GM23338 (cell line): ENCODE measurements at regions not wholly inside any gene's neighbourhood (a gene's known extent, or its start where the extent isn't known, plus 50 kb on each side); places are given as distances from the start of the nearest gene placed in this dataset.

Experiments used
- ATAC-seq: fragments of 200-7000 bp; cut with Tn5 transposase; 3 replicates; pipeline ENCODE4 v1.9.1; 2020
- DNase-seq: peaks from one replicate; pipeline ENCODE4 v3.0.0-alpha.2; 2015; ENCODE audit warnings: low spot score
- H2AFZ ChIP-seq: fragments of 200-600 bp; sonication (generic); 2 replicates; pipeline ENCODE4 v1.8.0; 2016; ENCODE audit warnings: antibody characterized with exemption, mild to moderate bottlenecking, moderate library complexity
- H3F3A ChIP-seq: fragments of 200-600 bp; sonication (generic); replicated peaks from 2 replicates; pipeline ENCODE4 v1.8.0; 2017; ENCODE audit warnings: antibody characterized with exemption, mixed run types, low read depth
- H3K27ac ChIP-seq: fragments of 200-600 bp; sonication (generic); 2 replicates; pipeline ENCODE4 v1.6.1; 2016; ENCODE audit warnings: low read depth
- H3K27me3 ChIP-seq: fragments of 200-600 bp; sonication (generic); 2 replicates; pipeline ENCODE4 v1.8.0; 2016; ENCODE audit warnings: mild to moderate bottlenecking, mixed run types, moderate library complexity; ENCODE audit not compliant: insufficient read depth
- H3K36me3 ChIP-seq: fragments of 200-600 bp; sonication (generic); 2 replicates; pipeline ENCODE4 v1.8.0; 2016; ENCODE audit warnings: mild to moderate bottlenecking; ENCODE audit not compliant: insufficient read depth
- H3K4me1 ChIP-seq: fragments of 200-600 bp; sonication (generic); 2 replicates; pipeline ENCODE4 v1.8.0; 2016; ENCODE audit warnings: mild to moderate bottlenecking, moderate library complexity; ENCODE audit not compliant: insufficient read depth
- H3K4me2 ChIP-seq: fragments of 200-600 bp; sonication (generic); 2 replicates; pipeline ENCODE4 v1.7.1; 2017; ENCODE audit warnings: mixed run types
- H3K4me3 ChIP-seq: fragments of 200-600 bp; sonication (generic); 2 replicates; pipeline ENCODE4 v1.6.1; 2016; ENCODE audit warnings: mixed run types
- H3K79me2 ChIP-seq: fragments of 200-600 bp; sonication (generic); replicated peaks from 2 replicates; pipeline ENCODE4 v1.8.0; 2017; ENCODE audit warnings: mild to moderate bottlenecking; ENCODE audit not compliant: insufficient read depth
- H3K9me2 ChIP-seq: fragments of 200-600 bp; sonication (generic); 2 replicates; pipeline ENCODE4 v1.8.0; 2017; ENCODE audit not compliant: insufficient read depth
- H4K20me1 ChIP-seq: fragments of 200-600 bp; sonication (generic); replicated peaks from 2 replicates; pipeline ENCODE4 v1.8.0; 2017; ENCODE audit warnings: mild to moderate bottlenecking; ENCODE audit not compliant: insufficient read depth
- H3K27ac Mint-ChIP-seq: 2 replicates; pipeline ENCODE4 v1.8.0; 2020; ENCODE audit warnings: inconsistent platforms, mild to moderate bottlenecking, moderate library complexity, mixed read lengths
- H3K27me3 Mint-ChIP-seq: 3 replicates; pipeline ENCODE4 v1.8.0; 2022; ENCODE audit warnings: low read depth, mild to moderate bottlenecking, moderate library complexity, mixed read lengths, inconsistent platforms; ENCODE audit not compliant: insufficient read depth, poor library complexity
- H3K36me3 Mint-ChIP-seq: 3 replicates; pipeline ENCODE4 v1.8.0; 2021; ENCODE audit warnings: low read depth, mild to moderate bottlenecking, inconsistent platforms, moderate library complexity, mixed read lengths
- H3K4me1 Mint-ChIP-seq: 3 replicates; pipeline ENCODE4 v1.8.0; 2020; ENCODE audit warnings: mild to moderate bottlenecking, inconsistent platforms, mixed read lengths
- H3K4me3 Mint-ChIP-seq: 3 replicates; pipeline ENCODE4 v1.8.0; 2021; ENCODE audit warnings: moderate library complexity, mild to moderate bottlenecking, inconsistent platforms, mixed read lengths
- H3K9me3 Mint-ChIP-seq: 3 replicates; pipeline ENCODE4 v1.8.0; 2020; ENCODE audit warnings: moderate library complexity, mild to moderate bottlenecking, inconsistent platforms, mixed read lengths
- EZH2 ChIP-seq: fragments of 200-600 bp; sonication (generic); IDR thresholded peaks from one replicate; pipeline ENCODE4 v1.8.0; 2017; ENCODE audit warnings: antibody characterized with exemption, mild to moderate bottlenecking, low read depth; ENCODE audit not compliant: unreplicated experiment
- REST ChIP-seq: IDR thresholded peaks from one replicate; pipeline ENCODE4 v1.6.1; 2018; ENCODE audit warnings: antibody characterized with exemption; ENCODE audit not compliant: unreplicated experiment
- STAT1 ChIP-seq: IDR thresholded peaks from one replicate; pipeline ENCODE4 v1.6.1; 2016; ENCODE audit warnings: antibody characterized with exemption; ENCODE audit not compliant: unreplicated experiment
- ZNF114 ChIP-seq: fragments of 250-450 bp; sonication (Bioruptor Pico); IDR thresholded peaks from 2 replicates; pipeline ENCODE4 v1.5.0; 2020; ENCODE audit warnings: mild to moderate bottlenecking, moderate library complexity
- ZNF331 ChIP-seq: fragments of 250-450 bp; sonication (Bioruptor Pico); IDR thresholded peaks from 2 replicates; pipeline ENCODE4 v1.5.0; 2020; ENCODE audit warnings: low read depth, mild to moderate bottlenecking, moderate library complexity

- peaks cover 24% of the 10 kb centered on the region for H3K4me1 Mint-ChIP-seq
- H3K79me2 ChIP-seq = no peaks in the 10 kb centered on the region
- H3K4me3 ChIP-seq = no peak overlapping the region
- TF ChIP-seq EZH2 = no peak
- peaks cover 9% of the 10 kb centered on the region for H3K4me1 ChIP-seq
- no peak; the same call in 2 of the 3 replicates for ATAC-seq
- H3K9me3 Mint-ChIP-seq = no peaks in the 10 kb centered on the region; the same call in 2 of the 3 replicates
- H3K27me3 Mint-ChIP-seq = peaks cover 8% of the 10 kb centered on the region
- no peaks in the 10 kb centered on the region; the same call in 1 of the 2 replicates for H3K9me2 ChIP-seq
- no peak overlapping the region; the same call in 1 of the 2 replicates for H3K27ac ChIP-seq
- no peak for DNase-seq
- H3K36me3 ChIP-seq = no peaks in the 10 kb centered on the region
- H3K4me2 ChIP-seq = peak overlapping the region; percentile 38; the same call in 1 of the 2 replicates
- H3K4me3 Mint-ChIP-seq = no peak overlapping the region
- H3K27ac Mint-ChIP-seq = no peak overlapping the region
- no peaks in the 10 kb centered on the region for H3F3A ChIP-seq
- H4K20me1 ChIP-seq = no peaks in the 10 kb centered on the region
- no peaks in the 10 kb centered on the region for H3K36me3 Mint-ChIP-seq
- H3K27me3 ChIP-seq = no peaks in the 10 kb centered on the region
- H2AFZ ChIP-seq = no peak overlapping the region
Observed at GRCh38 chr11:130600616-130601015, 152.2 kb downstream of the ADAMTS15 start.

GRCh38 chr11:130601141-130601540, 152.7 kb downstream of the ADAMTS15 start:
- no peaks in the 10 kb centered on the region for H3F3A ChIP-seq
- H3K4me1 ChIP-seq = peaks cover 9% of the 10 kb centered on the region
- Mint-ChIP-seq H3K4me1 (peaks cover 24% of the 10 kb centered on the region), H3K4me3 (no peak overlapping the region), H3K27ac (no peak overlapping the region), H3K9me3 (no peaks in the 10 kb centered on the region; the same call in 2 of the 3 replicates), H3K27me3 (peaks cover 8% of the 10 kb centered on the region), H3K36me3 (no peaks in the 10 kb centered on the region)
- H4K20me1 ChIP-seq = no peaks in the 10 kb centered on the region
- H3K36me3 ChIP-seq = no peaks in the 10 kb centered on the region
- H3K4me3 ChIP-seq = no peak overlapping the region
- peak overlapping the region; percentile 38; the same call in 1 of the 2 replicates for H3K4me2 ChIP-seq
- no peaks in the 10 kb centered on the region for H3K27me3 ChIP-seq
- TF ChIP-seq ZNF331 (CRISPR knock-in tag) = peak; percentile 11; the same call in 1 of the 2 replicates
- TF ChIP-seq STAT1 = no peak
- DNase-seq (peak; percentile 37), ATAC-seq (peak; percentile 84)
- H3K27ac ChIP-seq = no peak overlapping the region
- peak overlapping the region; percentile 10; the same call in 1 of the 2 replicates for H2AFZ ChIP-seq
- H3K79me2 ChIP-seq = no peaks in the 10 kb centered on the region
- no peaks in the 10 kb centered on the region; the same call in 1 of the 2 replicates for H3K9me2 ChIP-seq

GRCh38 chr11:130601764-130602460, 153.5 kb downstream of the ADAMTS15 start:
- no peak overlapping the region for H3K27ac ChIP-seq
- DNase-seq = no peak
- no peaks in the 10 kb centered on the region for H3K79me2 ChIP-seq
- peaks cover 9% of the 10 kb centered on the region for H3K27me3 Mint-ChIP-seq
- peaks cover 24% of the 10 kb centered on the region for H3K4me1 Mint-ChIP-seq
- no peak overlapping the region for H3K4me3 ChIP-seq
- no peaks in the 10 kb centered on the region; the same call in 1 of the 2 replicates for H3K9me2 ChIP-seq
- H4K20me1 ChIP-seq = no peaks in the 10 kb centered on the region
- no peak for ATAC-seq
- H3K36me3 Mint-ChIP-seq = no peaks in the 10 kb centered on the region
- no peak overlapping the region for H3K4me3 Mint-ChIP-seq
- no peaks in the 10 kb centered on the region for H3K36me3 ChIP-seq
- no peak overlapping the region for H3K4me2 ChIP-seq
- H3K27ac Mint-ChIP-seq = no peak overlapping the region
- H3K9me3 Mint-ChIP-seq = no peaks in the 10 kb centered on the region; the same call in 2 of the 3 replicates
- H2AFZ ChIP-seq = 0 out of 2 replicates have a peak overlapping the region, but pooled peaks have one; percentile 10
- no peaks in the 10 kb centered on the region for H3K27me3 ChIP-seq
- H3F3A ChIP-seq = no peaks in the 10 kb centered on the region
- H3K4me1 ChIP-seq = peaks cover 9% of the 10 kb centered on the region
- TF ChIP-seq REST = no peak
- no peak for TF ChIP-seq EZH2
- no peak for TF ChIP-seq ZNF114
